Uterus (tissue), 2 donors: ENCODE measurements at regions not wholly inside any gene's neighbourhood (a gene's known extent, or its start where the extent isn't known, plus 50 kb on each side); places are given as distances from the start of the nearest gene placed in this dataset.

Experiments used
- CTCF ChIP-seq, 4 experiments: fragments of 200-600 bp in 2 of 4; fragments of 450-650 bp in 2 of 4; sonication (generic) in 2 of 4; IDR thresholded peaks; one replicate each; pipeline ENCODE4 v1.5.1; 2016 to 2019; ENCODE audit warnings: antibody characterized with exemption in 4 of 4, mild to moderate bottlenecking in 2 of 4, moderate library complexity in 1 of 4
- POLR2A ChIP-seq, 2 donors: fragments of 450-650 bp; IDR thresholded peaks; one replicate each; pipeline ENCODE4 v1.6.1; 2016; ENCODE audit warnings: antibody characterized with exemption in 2 of 2, mild to moderate bottlenecking in 1 of 2, moderate library complexity in 1 of 2

DNA sequence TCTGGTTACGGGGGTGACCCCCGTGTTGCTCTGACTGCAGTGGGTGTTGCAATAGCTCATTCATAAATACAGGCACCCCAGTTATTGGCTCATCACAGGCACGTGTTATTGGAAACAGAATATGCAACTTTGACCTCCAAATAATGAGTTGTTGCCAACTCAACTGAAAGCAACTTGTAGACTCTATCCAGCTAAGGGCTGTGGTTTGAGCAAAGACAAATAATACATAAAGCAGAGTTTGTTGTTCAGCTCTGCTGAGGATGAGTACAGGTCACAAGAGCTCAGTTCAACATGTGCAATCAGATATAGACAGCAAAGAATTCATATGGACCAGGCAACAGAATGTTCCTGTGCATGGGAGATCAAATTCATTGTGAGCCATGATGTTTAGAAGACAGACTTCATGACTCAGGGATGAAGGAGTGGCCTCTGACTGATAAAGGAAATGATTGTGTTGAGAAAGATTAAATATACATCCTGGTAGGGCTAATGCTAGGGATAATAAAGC, 87.6 kb upstream of the LRIG1 start:
- TF ChIP-seq CTCF (IDR thresholded peaks at IDR 0.05) (no peak), POLR2A (IDR thresholded peaks at IDR 0.05) (no peak)
